ENCODE measurements at regions not wholly inside any gene's neighbourhood (a gene's known extent, or its start where the extent isn't known, plus 50 kb on each side); places are given as distances from the start of the nearest gene placed in this dataset.

- Histone ChIP-seq H3K9me2 (replicated peaks; ENCODE audit: low read depth, low read length) (no peaks in the 10 kb centered on the region), H3K27me3 (ENCODE audit: insufficient read depth, low read length, poor library complexity, severe bottlenecking) (no peaks in the 10 kb centered on the region), H3F3A (ENCODE audit: low read depth) (no peaks in the 10 kb centered on the region), H3K9me3 (ENCODE audit: insufficient read depth, low read depth, low read length) (no peaks in the 10 kb centered on the region), H3K79me2 (ENCODE audit: insufficient read depth, low read length) (no peaks in the 10 kb centered on the region), H2AFZ (ENCODE audit: low read length) (no peak overlapping the region), H4K20me1 (ENCODE audit: insufficient read depth, low read length, poor library complexity, severe bottlenecking) (no peaks in the 10 kb centered on the region), H3K4me2 (ENCODE audit: low read depth, low read length, poor library complexity, severe bottlenecking) (no peak overlapping the region), H3K9ac (ENCODE audit: low read depth, low read length, poor library complexity, severe bottlenecking) (no peak overlapping the region), H3K36me3 (ENCODE audit: insufficient read depth, low read length) (no peaks in the 10 kb centered on the region), H3K4me3 (ENCODE audit: low read length, poor library complexity, severe bottlenecking) (no peak overlapping the region), H3K4me1 (ENCODE audit: insufficient read depth, low read length, poor library complexity, severe bottlenecking) (no peaks in the 10 kb centered on the region)
- TF ChIP-seq CTCF (conservative IDR thresholded peaks at IDR 0.05; ENCODE audit: low read length), result no peak
- TF ChIP-seq EZH2phosphoT487 (IDR thresholded peaks at IDR 0.05; ENCODE audit: borderline replicate concordance), result no peak
These were observed 70.4 kb upstream of the DLG1 start for GRCh38 chr3:197368821-197369220.

- Histone ChIP-seq H3K4me1 (ENCODE audit: insufficient read depth, low read length, poor library complexity, severe bottlenecking) (no peaks in the 10 kb centered on the region), H3F3A (ENCODE audit: low read depth) (no peaks in the 10 kb centered on the region)
- TF ChIP-seq CTCF (conservative IDR thresholded peaks at IDR 0.05; ENCODE audit: low read length) (no peak), EZH2phosphoT487 (IDR thresholded peaks at IDR 0.05; ENCODE audit: borderline replicate concordance) (no peak)
These were observed 69.9 kb upstream of the DLG1 start for GRCh38 chr3:197368330-197368729.

GRCh38 chr3:197367081-197367780, 68.8 kb upstream of the DLG1 start:
- Histone ChIP-seq H3K27me3 (ENCODE audit: insufficient read depth, low read length, poor library complexity, severe bottlenecking) (no peaks in the 10 kb centered on the region), H3K36me3 (ENCODE audit: insufficient read depth, low read length) (no peaks in the 10 kb centered on the region), H2AFZ (ENCODE audit: low read length) (no peak overlapping the region), H3K79me2 (ENCODE audit: insufficient read depth, low read length) (no peaks in the 10 kb centered on the region), H3K4me3 (ENCODE audit: low read length, poor library complexity, severe bottlenecking) (no peak overlapping the region), H3K9me3 (ENCODE audit: insufficient read depth, low read depth, low read length) (no peaks in the 10 kb centered on the region), H3F3A (ENCODE audit: low read depth) (no peaks in the 10 kb centered on the region), H4K20me1 (ENCODE audit: insufficient read depth, low read length, poor library complexity, severe bottlenecking) (no peaks in the 10 kb centered on the region), H3K9ac (ENCODE audit: low read depth, low read length, poor library complexity, severe bottlenecking) (no peak overlapping the region), H3K4me1 (ENCODE audit: insufficient read depth, low read length, poor library complexity, severe bottlenecking) (no peaks in the 10 kb centered on the region), H3K9me2 (replicated peaks; ENCODE audit: low read depth, low read length) (no peaks in the 10 kb centered on the region), H3K4me2 (ENCODE audit: low read depth, low read length, poor library complexity, severe bottlenecking) (no peak overlapping the region)
- TF ChIP-seq EZH2phosphoT487 (IDR thresholded peaks at IDR 0.05; ENCODE audit: borderline replicate concordance), result no peak
- no peak for TF ChIP-seq CTCF (conservative IDR thresholded peaks at IDR 0.05; ENCODE audit: low read length)

More at GRCh38 chr3:197368330-197368729, 69.9 kb upstream of the DLG1 start:
- no peak overlapping the region for H3K9ac ChIP-seq (ENCODE audit: low read depth, low read length, poor library complexity, severe bottlenecking)
- H3K9me3 ChIP-seq (ENCODE audit: insufficient read depth, low read depth, low read length), result no peaks in the 10 kb centered on the region
- H3K4me3 ChIP-seq (ENCODE audit: low read length, poor library complexity, severe bottlenecking), result no peak overlapping the region
- H2AFZ ChIP-seq (ENCODE audit: low read length), result no peak overlapping the region
- H4K20me1 ChIP-seq (ENCODE audit: insufficient read depth, low read length, poor library complexity, severe bottlenecking), result no peaks in the 10 kb centered on the region
- no peaks in the 10 kb centered on the region for H3K36me3 ChIP-seq (ENCODE audit: insufficient read depth, low read length)
- H3K4me2 ChIP-seq (ENCODE audit: low read depth, low read length, poor library complexity, severe bottlenecking), result no peak overlapping the region
- H3K27me3 ChIP-seq (ENCODE audit: insufficient read depth, low read length, poor library complexity, severe bottlenecking), result no peaks in the 10 kb centered on the region
- H3K79me2 ChIP-seq (ENCODE audit: insufficient read depth, low read length), result no peaks in the 10 kb centered on the region
- no peaks in the 10 kb centered on the region for H3K9me2 ChIP-seq (replicated peaks; ENCODE audit: low read depth, low read length)

Data from Loucy (cell line).